HL-60 (cell line): ENCODE measurements at regions not wholly inside any gene's neighbourhood (a gene's known extent, or its start where the extent isn't known, plus 50 kb on each side); places are given as distances from the start of the nearest gene placed in this dataset.

Source experiments
- GABPA ChIP-seq: IDR thresholded peaks from 2 replicates; pipeline ENCODE4 v1.6.1; 2012; ENCODE audit warnings: low read depth
- POLR2AphosphoS5 ChIP-seq: IDR thresholded peaks from 2 replicates; pipeline ENCODE4 v1.6.1; 2012; ENCODE audit warnings: low read depth
- SPI1 ChIP-seq: IDR thresholded peaks from 2 replicates; pipeline ENCODE4 v1.6.1; 2012; ENCODE audit warnings: low read depth, mild to moderate bottlenecking, borderline replicate concordance
- TF ChIP-seq, protein P1 (sequence below): IDR thresholded peaks from one replicate; pipeline ENCODE4 v1.5.1; 2011; ENCODE audit warnings: low read length, control low read depth, inconsistent platforms; ENCODE audit not compliant: insufficient read depth

GRCh38 chr1:209223791-209224190, 359.7 kb upstream of the CAMK1G start:
- TF ChIP-seq, protein P1, sequence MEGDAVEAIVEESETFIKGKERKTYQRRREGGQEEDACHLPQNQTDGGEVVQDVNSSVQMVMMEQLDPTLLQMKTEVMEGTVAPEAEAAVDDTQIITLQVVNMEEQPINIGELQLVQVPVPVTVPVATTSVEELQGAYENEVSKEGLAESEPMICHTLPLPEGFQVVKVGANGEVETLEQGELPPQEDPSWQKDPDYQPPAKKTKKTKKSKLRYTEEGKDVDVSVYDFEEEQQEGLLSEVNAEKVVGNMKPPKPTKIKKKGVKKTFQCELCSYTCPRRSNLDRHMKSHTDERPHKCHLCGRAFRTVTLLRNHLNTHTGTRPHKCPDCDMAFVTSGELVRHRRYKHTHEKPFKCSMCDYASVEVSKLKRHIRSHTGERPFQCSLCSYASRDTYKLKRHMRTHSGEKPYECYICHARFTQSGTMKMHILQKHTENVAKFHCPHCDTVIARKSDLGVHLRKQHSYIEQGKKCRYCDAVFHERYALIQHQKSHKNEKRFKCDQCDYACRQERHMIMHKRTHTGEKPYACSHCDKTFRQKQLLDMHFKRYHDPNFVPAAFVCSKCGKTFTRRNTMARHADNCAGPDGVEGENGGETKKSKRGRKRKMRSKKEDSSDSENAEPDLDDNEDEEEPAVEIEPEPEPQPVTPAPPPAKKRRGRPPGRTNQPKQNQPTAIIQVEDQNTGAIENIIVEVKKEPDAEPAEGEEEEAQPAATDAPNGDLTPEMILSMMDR, result no peak
- TF ChIP-seq SPI1, result no peak
- TF ChIP-seq POLR2AphosphoS5, result no peak
- no peak for TF ChIP-seq GABPA
